GM12878 (cell line): ENCODE measurements at regions not wholly inside any gene's neighbourhood (a gene's known extent, or its start where the extent isn't known, plus 50 kb on each side); places are given as distances from the start of the nearest gene placed in this dataset.

Source experiments
- ATAC-seq: fragments of 200-7000 bp; cut with Tn5 transposase; 3 replicates; pipeline ENCODE4 v1.9.1; 2020; ENCODE audit warnings: mild to moderate bottlenecking, moderate library complexity
- BruUV-seq: library from RNA; stranded (reverse); fragments of 400-500 nt; replicated peaks from 2 replicates; lab custom pipeline; 2021; lab: Mats Ljungman, UMichigan
- CTCF ChIA-PET: fragments of 300-600 bp; sonication (Branson Sonifier 250); formaldehyde crosslinking; extraction: SDS; loops from one replicate; lab custom pipeline; 2021; ENCODE audit warnings: inconsistent platforms; lab: Yijun Ruan, JAX
- POLR2A ChIA-PET: fragments of 350-600 bp; formaldehyde crosslinking; extraction: SDS; loops from one replicate; lab custom pipeline; 2021; ENCODE audit warnings: inconsistent platforms; lab: Charles Lee
- RAD21 ChIA-PET: fragments of 300-600 bp; sonication (Branson Sonifier 250); formaldehyde crosslinking; loops from one replicate; lab custom pipeline; 2023; ENCODE audit warnings: antibody characterized with exemption; ENCODE audit not compliant: unreplicated experiment; lab: Charles Lee
- SMC1A ChIA-PET: fragments of 300-600 bp; sonication (Branson Sonifier 250); formaldehyde crosslinking; loops from one replicate; lab custom pipeline; 2023; ENCODE audit not compliant: unreplicated experiment, uncharacterized antibody; lab: Charles Lee
- DNase-seq: peaks from one replicate; pipeline ENCODE4 v3.0.0-alpha.2; 2011; ENCODE audit warnings: low read depth, low spot score
- FAIRE-seq: peaks from 3 replicates; lab custom pipeline; 2011; peaks lifted over from hg19 to GRCh38; lab: Jason Lieb, UNC
- H2AFZ ChIP-seq: 2 replicates; pipeline ENCODE4 v1.6.0; 2011; ENCODE audit warnings: low read depth, low read length, control low read depth; ENCODE audit not compliant: control insufficient read depth
- H3K27ac ChIP-seq: 2 replicates; pipeline ENCODE4 v1.5.1; 2011; ENCODE audit warnings: control low read depth; ENCODE audit not compliant: control insufficient read depth, insufficient read depth
- H3K27me3 ChIP-seq, 2 experiments: replicated peaks in 1 of 2; 2 replicates each; pipeline versions ENCODE4 v1.6.0 to v1.6.1; 2011; ENCODE audit warnings: low read length in 1 of 2; ENCODE audit not compliant: control insufficient read depth in 2 of 2, insufficient read depth in 2 of 2
- H3K36me3 ChIP-seq, 2 experiments: 2 replicates each; pipeline ENCODE4 v1.5.1; 2011; ENCODE audit warnings: low read length in 1 of 2; ENCODE audit not compliant: control insufficient read depth in 2 of 2, insufficient read depth in 2 of 2
- H3K4me1 ChIP-seq: 2 replicates; pipeline ENCODE4 v1.6.1; 2011; ENCODE audit warnings: mild to moderate bottlenecking, low read length, moderate library complexity, mixed read lengths; ENCODE audit not compliant: control insufficient read depth, insufficient read depth
- H3K4me2 ChIP-seq: 2 replicates; pipeline ENCODE4 v1.6.0; 2011; ENCODE audit warnings: control low read depth; ENCODE audit not compliant: control insufficient read depth, insufficient read depth
- H3K4me3 ChIP-seq: fragments of 200-600 bp; sonication (generic); 2 replicates; pipeline ENCODE4 v1.5.1; 2016
- H3K79me2 ChIP-seq: 2 replicates; pipeline ENCODE4 v1.6.0; 2011; ENCODE audit warnings: low read length; ENCODE audit not compliant: control insufficient read depth, insufficient read depth
- H3K9ac ChIP-seq: 2 replicates; pipeline ENCODE4 v1.8.0; 2011; ENCODE audit warnings: low read length, control low read depth, mixed read lengths; ENCODE audit not compliant: control insufficient read depth, insufficient read depth
- H3K9me3 ChIP-seq: replicated peaks from 3 replicates; pipeline ENCODE4 v1.5.1; 2011; ENCODE audit warnings: mild to moderate bottlenecking, low read length; ENCODE audit not compliant: control insufficient read depth, insufficient read depth
- H4K20me1 ChIP-seq: 2 replicates; pipeline ENCODE4 v1.6.0; 2011; ENCODE audit not compliant: control insufficient read depth, insufficient read depth
- EP300 ChIP-seq, 2 experiments: fragments of 150-350 bp in 1 of 2; IDR thresholded peaks; 2 replicates each; pipeline ENCODE4 v1.6.1; 2011 to 2012; ENCODE audit warnings: low read depth in 2 of 2, low read length in 2 of 2, borderline replicate concordance in 1 of 2, improper control_type of control experiment in 1 of 2, inconsistent platforms in 1 of 2; ENCODE audit not compliant: control insufficient read depth in 1 of 2
- FOS ChIP-seq: IDR thresholded peaks from 3 replicates; pipeline ENCODE4 v1.6.1; 2011; ENCODE audit warnings: borderline replicate concordance; ENCODE audit not compliant: insufficient read length; ENCODE audit errors: extremely low read depth
- GATAD2B ChIP-seq: fragments of 450-650 bp; conservative IDR thresholded peaks from 2 replicates; pipeline ENCODE4 v1.6.1; 2017; ENCODE audit warnings: low read depth, mild to moderate bottlenecking, moderate library complexity
- KDM1A ChIP-seq: fragments of 200-600 bp; sonication (generic); IDR thresholded peaks from 2 replicates; pipeline ENCODE4 v1.6.1; 2016; ENCODE audit warnings: borderline replicate concordance
- MXI1 ChIP-seq: fragments of 150-350 bp; IDR thresholded peaks from 2 replicates; pipeline ENCODE4 v1.6.1; 2011; ENCODE audit warnings: low read depth, mild to moderate bottlenecking, inconsistent platforms, low read length, improper control_type of control experiment
- NBN ChIP-seq: fragments of 450-650 bp; IDR thresholded peaks from 2 replicates; pipeline ENCODE4 v1.6.1; 2016
- NFXL1 ChIP-seq: fragments of 450-650 bp; IDR thresholded peaks from 2 replicates; pipeline ENCODE4 v1.6.1; 2017; ENCODE audit warnings: antibody characterized with exemption, mild to moderate bottlenecking, borderline replicate concordance
- NFYB ChIP-seq: IDR thresholded peaks from 2 replicates; pipeline ENCODE4 v1.6.1; 2011; ENCODE audit warnings: low read depth, mild to moderate bottlenecking, low read length, improper control_type of control experiment, moderate library complexity; ENCODE audit not compliant: insufficient read depth
- NKRF ChIP-seq: fragments of 450-650 bp; conservative IDR thresholded peaks from 2 replicates; pipeline ENCODE4 v1.6.1; 2017; ENCODE audit warnings: mild to moderate bottlenecking, moderate library complexity
- PML ChIP-seq: IDR thresholded peaks from 2 replicates; pipeline ENCODE4 v1.6.1; 2012; ENCODE audit warnings: low read length, inconsistent platforms
- RAD51 ChIP-seq: fragments of 450-650 bp; IDR thresholded peaks from 2 replicates; pipeline ENCODE4 v1.6.1; 2016; ENCODE audit warnings: moderate library complexity, mild to moderate bottlenecking, inconsistent platforms
- RELB ChIP-seq: fragments of 450-650 bp; IDR thresholded peaks from 2 replicates; pipeline ENCODE4 v1.6.1; 2017; ENCODE audit warnings: low read depth, mild to moderate bottlenecking, moderate library complexity
- SREBF1 ChIP-seq: IDR thresholded peaks from 2 replicates; pipeline ENCODE4 v1.6.1; 2012; ENCODE audit warnings: mild to moderate bottlenecking, low read length
- SUZ12 ChIP-seq: fragments of 200-600 bp; sonication (generic); IDR thresholded peaks from one replicate; pipeline ENCODE4 v1.6.1; 2018; ENCODE audit warnings: antibody characterized with exemption, mild to moderate bottlenecking; ENCODE audit not compliant: unreplicated experiment
- TCF7 ChIP-seq: IDR thresholded peaks from 2 replicates; pipeline ENCODE4 v1.6.1; 2014; ENCODE audit warnings: antibody characterized with exemption, borderline replicate concordance
- USF1 ChIP-seq: IDR thresholded peaks from 2 replicates; pipeline ENCODE4 v1.6.1; 2011; ENCODE audit warnings: borderline replicate concordance, low read depth, mild to moderate bottlenecking, moderate library complexity, mixed read lengths, low read length; ENCODE audit not compliant: insufficient read depth; ENCODE audit errors: extremely low read length
- ZNF622 ChIP-seq: fragments of 450-650 bp; IDR thresholded peaks from 2 replicates; pipeline ENCODE4 v1.6.1; 2017; ENCODE audit warnings: mild to moderate bottlenecking, inconsistent platforms
- ZNF687 ChIP-seq: fragments of 450-650 bp; IDR thresholded peaks from 2 replicates; pipeline ENCODE4 v1.6.1; 2017; ENCODE audit warnings: mild to moderate bottlenecking, moderate library complexity
- WGBS: methylation state at CpG from one replicate; pipeline ENCODE4 v1.1.6; 2016; ENCODE audit warnings: low lambda C conversion rate; ENCODE audit not compliant: insufficient replicate concordance, insufficient coverage; ENCODE audit errors: missing lambda C conversion rate; 5-methylcytosine and 5-hydroxymethylcytosine counted together
- in situ Hi-C: fragments of 300-500 bp; cut with MboI; formaldehyde crosslinking; loops from 9 replicates; pipeline ENCODE4 v1.14.3; 2018; ENCODE audit warnings: mixed read lengths
- intact Hi-C: fragments of 100-400 bp; cut with micrococcal nuclease; formaldehyde crosslinking; loops from one replicate; pipeline ENCODE4 v1.14.2; 2022; ENCODE audit not compliant: unreplicated experiment

- Histone ChIP-seq H3K27ac (no peak overlapping the region), H3K79me2 (no peaks in the 10 kb centered on the region), H3K4me3 (no peak overlapping the region), H3K4me2 (no peak overlapping the region), H2AFZ (no peak overlapping the region), H3K9ac (no peak overlapping the region), H3K9me3 (no peaks in the 10 kb centered on the region), H4K20me1 (no peaks in the 10 kb centered on the region), H3K36me3 (no peaks in the 10 kb centered on the region), H3K27me3 (no peaks in the 10 kb centered on the region), H3K4me1 (no peaks in the 10 kb centered on the region)
- ATAC-seq: no peak
- FAIRE-seq: no peak
- no TSS peak for BruUV-seq
- in situ Hi-C loops: no loop called here
- intact Hi-C loops: no loop called here
- SMC1A ChIA-PET: no interaction called here
- RAD21 ChIA-PET: no interaction called here
- POLR2A ChIA-PET: no interaction called here
- CTCF ChIA-PET: no interaction called here
- 42% methylated on average over 1 of the region's 1 CpG for WGBS
- no peak for DNase-seq
- TF ChIP-seq RELB (no peak), NFXL1 (no peak), ZNF687 (no peak), TCF7 (no peak), KDM1A (no peak), USF1 (no peak), GATAD2B (no peak), NKRF (no peak), SUZ12 (no peak), MXI1 (no peak), ZNF622 (no peak), FOS (no peak), NFYB (no peak), RAD51 (no peak), PML (no peak), NBN (no peak), SREBF1 (no peak), EP300 (IDR thresholded peaks at IDR 0.05; ENCODE audit: borderline replicate concordance in 1 of 2, control insufficient read depth in 1 of 2, low read depth in 2 of 2, low read length in 2 of 2) (no peak)
Observed at GRCh38 chr12:73384592-73384991, 1112.4 kb downstream of the TRHDE start.
